PC-3 (cell line): ENCODE measurements at regions not wholly inside any gene's neighbourhood (a gene's known extent, or its start where the extent isn't known, plus 50 kb on each side); places are given as distances from the start of the nearest gene placed in this dataset.

Experiments used
- CTCF ChIP-seq: fragments of 300-600 bp; sonication (generic); conservative IDR thresholded peaks from 2 replicates; pipeline ENCODE4 v1.5.1; 2017; ENCODE audit warnings: antibody characterized with exemption, low read depth, mild to moderate bottlenecking, low read length
- EZH2 ChIP-seq: fragments of 300-600 bp; sonication (generic); IDR thresholded peaks from one replicate; pipeline ENCODE4 v1.6.1; 2017; ENCODE audit warnings: antibody characterized with exemption, mild to moderate bottlenecking, low read length; ENCODE audit not compliant: unreplicated experiment

DNA sequence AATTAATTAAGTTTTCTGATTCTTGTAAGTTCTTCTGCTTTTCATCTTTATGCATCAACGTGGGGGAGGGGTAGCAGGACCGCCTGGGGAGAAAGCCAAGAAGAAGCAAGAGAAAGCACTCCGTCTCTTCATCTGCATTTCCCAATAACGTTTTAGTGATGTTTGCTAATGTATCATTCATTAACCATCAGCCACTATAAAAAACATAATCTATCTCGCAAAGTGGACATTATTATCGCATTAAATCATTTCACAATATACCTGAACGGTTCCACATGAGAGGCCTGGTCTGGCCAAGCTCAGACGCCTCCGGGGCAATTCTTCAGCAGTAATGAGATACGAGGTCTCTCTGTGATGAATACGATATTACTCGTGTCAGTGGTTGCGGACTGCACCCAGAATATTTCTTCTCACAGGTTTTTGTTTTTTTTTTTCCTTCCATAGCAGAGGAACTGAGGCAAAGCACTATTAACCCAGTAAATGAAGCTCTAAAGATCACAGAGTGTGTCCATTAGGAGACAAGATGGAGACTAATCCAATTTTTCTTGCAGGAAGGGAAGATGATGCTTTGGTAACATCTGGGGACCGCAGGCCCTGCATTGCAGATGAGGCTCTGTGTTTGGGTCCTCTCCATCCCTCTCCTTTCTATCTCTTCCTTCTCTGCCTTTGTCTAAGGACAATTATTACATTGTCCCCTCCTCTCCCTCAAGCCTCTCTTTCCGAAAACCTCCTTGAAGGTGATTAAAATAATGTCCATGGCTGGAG, 156.1 kb downstream of the SLC35B3 start:
- no peak for TF ChIP-seq CTCF
- no peak for TF ChIP-seq EZH2
